WTC11 (cell line): ENCODE measurements at regions not wholly inside any gene's neighbourhood (a gene's known extent, or its start where the extent isn't known, plus 50 kb on each side); places are given as distances from the start of the nearest gene placed in this dataset.

Source experiments
- ATAC-seq: fragments of 200-7000 bp; cut with Tn5 transposase; 2 replicates; pipeline ENCODE4 v1.10.0; 2021; ENCODE audit warnings: mild to moderate bottlenecking, moderate library complexity
- CTCF ChIA-PET: fragments of 300-600 bp; sonication (Branson Sonifier 250); formaldehyde crosslinking; loops from one replicate; lab custom pipeline; 2021; ENCODE audit warnings: antibody characterized with exemption; lab: Charles Lee
- POLR2A ChIA-PET: fragments of 350-600 bp; sonication (Branson Sonifier 250); formaldehyde crosslinking; loops from one replicate; lab custom pipeline; 2021; ENCODE audit warnings: antibody characterized with exemption; lab: Charles Lee
- DNase-seq: peaks from one replicate; pipeline ENCODE4 v3.0.0; 2021; ENCODE audit warnings: low spot score
- H3K27ac Mint-ChIP-seq: 2 replicates; pipeline ENCODE4 v1.8.0; 2021; ENCODE audit warnings: mixed read lengths
- H3K27me3 Mint-ChIP-seq: 2 replicates; pipeline ENCODE4 v1.8.0; 2021; ENCODE audit warnings: low read depth, mild to moderate bottlenecking, moderate library complexity, mixed read lengths
- H3K36me3 Mint-ChIP-seq: 2 replicates; pipeline ENCODE4 v1.8.0; 2021; ENCODE audit warnings: mixed read lengths
- H3K4me1 Mint-ChIP-seq: 2 replicates; pipeline ENCODE4 v1.8.0; 2022; ENCODE audit warnings: mixed read lengths
- H3K4me3 Mint-ChIP-seq: 2 replicates; pipeline ENCODE4 v1.8.0; 2021; ENCODE audit warnings: mild to moderate bottlenecking, moderate library complexity, mixed read lengths
- H3K9me3 Mint-ChIP-seq: 2 replicates; pipeline ENCODE4 v1.8.0; 2021; ENCODE audit warnings: mixed read lengths
- CREB1 ChIP-seq: sonication (generic); formaldehyde crosslinking; IDR thresholded peaks from 2 replicates; pipeline ENCODE4 v1.8.0; 2023; ENCODE audit warnings: mild to moderate bottlenecking, missing genetic modification reagents
- CTCF ChIP-seq: fragments of 200-600 bp; IDR thresholded peaks from 2 replicates; pipeline ENCODE4 v1.8.0; 2022; ENCODE audit warnings: antibody characterized with exemption
- EMX1 ChIP-seq: fragments of 250-450 bp; sonication (Bioruptor Pico); IDR thresholded peaks from 2 replicates; pipeline ENCODE4 v1.8.0; 2021; ENCODE audit warnings: mild to moderate bottlenecking
- FOXJ3 ChIP-seq: sonication (generic); formaldehyde crosslinking; IDR thresholded peaks from 2 replicates; pipeline ENCODE4 v1.9.0; 2021; ENCODE audit warnings: missing genetic modification reagents, mild to moderate bottlenecking, borderline replicate concordance
- GRHL2 ChIP-seq: fragments of 250-450 bp; sonication (Bioruptor Pico); IDR thresholded peaks from 2 replicates; pipeline ENCODE4 v1.8.0; 2022; ENCODE audit warnings: mild to moderate bottlenecking, moderate library complexity; ENCODE audit not compliant: insufficient replicate concordance, severe bottlenecking
- JAZF1 ChIP-seq: fragments of 250-450 bp; sonication (Bioruptor Pico); IDR thresholded peaks from 2 replicates; pipeline ENCODE4 v1.9.0; 2021; ENCODE audit warnings: moderate library complexity, mild to moderate bottlenecking, inconsistent platforms
- JUN ChIP-seq: sonication (generic); formaldehyde crosslinking; IDR thresholded peaks from 2 replicates; pipeline ENCODE4 v1.8.0; 2023; ENCODE audit warnings: mild to moderate bottlenecking, missing genetic modification reagents
- NR3C1 ChIP-seq: sonication (generic); formaldehyde crosslinking; conservative IDR thresholded peaks from 2 replicates; pipeline ENCODE4 v1.8.1; 2023; ENCODE audit warnings: low read depth, mild to moderate bottlenecking, missing genetic modification reagents
- OVOL2 ChIP-seq: fragments of 250-450 bp; sonication (Bioruptor Pico); IDR thresholded peaks from 2 replicates; pipeline ENCODE4 v1.9.0; 2021; ENCODE audit warnings: mild to moderate bottlenecking, borderline replicate concordance
- PRRX2 ChIP-seq: fragments of 250-450 bp; sonication (Bioruptor Pico); IDR thresholded peaks from 2 replicates; pipeline ENCODE4 v1.8.0; 2021; ENCODE audit warnings: mild to moderate bottlenecking
- RELA ChIP-seq: sonication (generic); formaldehyde crosslinking; IDR thresholded peaks from 2 replicates; pipeline ENCODE4 v1.8.1; 2022; ENCODE audit warnings: missing genetic modification reagents, mild to moderate bottlenecking, borderline replicate concordance
- SMAD3 ChIP-seq: sonication (generic); formaldehyde crosslinking; IDR thresholded peaks from 2 replicates; pipeline ENCODE4 v1.8.0; 2022; ENCODE audit warnings: missing genetic modification reagents, mild to moderate bottlenecking, borderline replicate concordance
- SOX15 ChIP-seq: fragments of 250-450 bp; sonication (Bioruptor Pico); IDR thresholded peaks from 2 replicates; pipeline ENCODE4 v1.9.0; 2021; ENCODE audit warnings: mild to moderate bottlenecking
- USF1 ChIP-seq: sonication (generic); formaldehyde crosslinking; IDR thresholded peaks from 2 replicates; pipeline ENCODE4 v1.8.0; 2022; ENCODE audit warnings: mild to moderate bottlenecking, missing genetic modification reagents
- ZBTB21 ChIP-seq: sonication (generic); formaldehyde crosslinking; IDR thresholded peaks from 2 replicates; pipeline ENCODE4 v1.8.1; 2023; ENCODE audit warnings: mild to moderate bottlenecking, missing genetic modification reagents, borderline replicate concordance
- ZNF138 ChIP-seq: sonication (generic); formaldehyde crosslinking; conservative IDR thresholded peaks from 2 replicates; pipeline ENCODE4 v1.8.1; 2022; ENCODE audit warnings: mild to moderate bottlenecking, moderate library complexity, missing genetic modification reagents
- ZNF281 ChIP-seq: sonication (generic); formaldehyde crosslinking; IDR thresholded peaks from 2 replicates; pipeline ENCODE4 v1.8.0; 2023; ENCODE audit warnings: mild to moderate bottlenecking, missing genetic modification reagents
- ZNF416 ChIP-seq: fragments of 250-450 bp; sonication (Bioruptor Pico); IDR thresholded peaks from 2 replicates; pipeline ENCODE4 v1.9.0; 2021; ENCODE audit warnings: mild to moderate bottlenecking, inconsistent platforms
- ZNF671 ChIP-seq: fragments of 250-450 bp; sonication (Bioruptor Pico); IDR thresholded peaks from 2 replicates; pipeline ENCODE4 v1.8.0; 2021; ENCODE audit warnings: mild to moderate bottlenecking
- TF ChIP-seq, protein P1 (sequence below): sonication (generic); formaldehyde crosslinking; IDR thresholded peaks from 2 replicates; pipeline ENCODE4 v1.8.1; 2022; ENCODE audit warnings: mild to moderate bottlenecking, missing genetic modification reagents, moderate library complexity, borderline replicate concordance
- TF ChIP-seq, protein P2 (sequence below): sonication (generic); formaldehyde crosslinking; IDR thresholded peaks from 2 replicates; pipeline ENCODE4 v1.8.1; 2022; ENCODE audit warnings: low read depth, mild to moderate bottlenecking, moderate library complexity, missing genetic modification reagents, borderline replicate concordance

DNA sequence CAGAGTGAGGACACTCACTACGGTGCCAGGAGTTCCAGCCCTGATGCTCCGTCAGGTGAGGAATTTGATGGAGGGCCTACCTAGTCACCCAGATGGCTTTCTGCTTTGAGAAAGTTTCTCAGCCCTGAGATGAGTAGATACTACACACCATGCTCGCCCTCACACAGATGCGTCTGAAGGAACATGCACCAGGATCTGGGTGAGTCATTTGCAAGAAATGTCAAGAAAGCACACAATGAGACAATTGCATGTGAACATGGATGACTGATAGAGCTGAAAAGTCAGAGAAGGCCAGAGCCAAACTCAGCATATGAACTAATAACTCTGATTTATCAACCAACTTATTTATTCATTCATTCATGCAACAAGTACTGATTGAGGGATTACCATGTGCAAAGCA lies 483.9 kb downstream of the OMA1 start:
- ChIA-PET CTCF (no interaction called here), POLR2A (no interaction called here)
- DNase-seq (no peak), ATAC-seq (no peak)
- Mint-ChIP-seq H3K36me3 (no peaks in the 10 kb centered on the region), H3K4me3 (no peak overlapping the region), H3K9me3 (no peaks in the 10 kb centered on the region), H3K27ac (no peak overlapping the region), H3K4me1 (peaks cover 19% of the 10 kb centered on the region), H3K27me3 (no peaks in the 10 kb centered on the region)
- TF ChIP-seq SMAD3 (CRISPR knock-in tag) = no peak
- TF ChIP-seq CTCF = no peak
- TF ChIP-seq ZNF138 (CRISPR knock-in tag) = no peak
- TF ChIP-seq USF1 = no peak
- TF ChIP-seq, protein P1, sequence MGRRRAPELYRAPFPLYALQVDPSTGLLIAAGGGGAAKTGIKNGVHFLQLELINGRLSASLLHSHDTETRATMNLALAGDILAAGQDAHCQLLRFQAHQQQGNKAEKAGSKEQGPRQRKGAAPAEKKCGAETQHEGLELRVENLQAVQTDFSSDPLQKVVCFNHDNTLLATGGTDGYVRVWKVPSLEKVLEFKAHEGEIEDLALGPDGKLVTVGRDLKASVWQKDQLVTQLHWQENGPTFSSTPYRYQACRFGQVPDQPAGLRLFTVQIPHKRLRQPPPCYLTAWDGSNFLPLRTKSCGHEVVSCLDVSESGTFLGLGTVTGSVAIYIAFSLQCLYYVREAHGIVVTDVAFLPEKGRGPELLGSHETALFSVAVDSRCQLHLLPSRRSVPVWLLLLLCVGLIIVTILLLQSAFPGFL (CRISPR knock-in tag) = no peak
- TF ChIP-seq JUN = no peak
- no peak for TF ChIP-seq GRHL2 (CRISPR knock-in tag)
- TF ChIP-seq ZNF671 (CRISPR knock-in tag) = no peak
- TF ChIP-seq OVOL2 = no peak

GRCh38 chr1:58060559-58061170 lies 485.9 kb downstream of the OMA1 start:
- POLR2A ChIA-PET = no interaction called here
- ATAC-seq = no peak
- no peak for DNase-seq
- Mint-ChIP-seq H3K4me1 (peaks cover 8% of the 10 kb centered on the region), H3K9me3 (no peaks in the 10 kb centered on the region)
- TF ChIP-seq EMX1 (CRISPR knock-in tag) (no peak), CREB1 (no peak), ZBTB21 (CRISPR knock-in tag) (no peak), ZNF671 (CRISPR knock-in tag) (no peak), SOX15 (CRISPR knock-in tag) (no peak)
- TF ChIP-seq, all 79 proteins: peak for 0
- CTCF ChIA-PET = no interaction called here
- Mint-ChIP-seq H3K4me3 (no peak overlapping the region), H3K27me3 (no peaks in the 10 kb centered on the region), H3K27ac (no peak overlapping the region), H3K36me3 (no peaks in the 10 kb centered on the region)

DNA sequence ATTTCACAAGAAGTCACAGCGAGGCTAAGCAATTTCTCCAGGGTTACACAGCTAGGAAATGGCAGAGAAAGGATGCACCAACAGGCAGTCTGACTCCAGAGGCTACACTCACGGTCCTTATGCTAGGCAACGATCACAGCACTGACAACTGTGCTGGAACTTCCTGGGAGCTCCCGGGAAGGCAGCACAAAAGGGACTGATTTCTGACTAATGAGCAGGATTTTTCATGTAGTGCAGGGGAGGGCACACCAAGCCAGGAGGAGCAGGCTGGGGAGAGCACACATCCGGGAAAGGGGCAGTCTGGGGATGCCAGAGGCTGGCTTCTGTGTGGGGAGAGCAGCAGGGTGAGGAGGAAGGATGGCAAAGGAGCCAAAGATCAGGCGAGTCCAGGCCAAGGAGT lies 486.7 kb downstream of the OMA1 start:
- DNase-seq (no peak), ATAC-seq (peak; percentile 63)
- Mint-ChIP-seq H3K27ac (no peak overlapping the region), H3K9me3 (no peaks in the 10 kb centered on the region), H3K4me3 (no peak overlapping the region), H3K36me3 (no peaks in the 10 kb centered on the region), H3K27me3 (no peaks in the 10 kb centered on the region), H3K4me1 (peaks cover 5% of the 10 kb centered on the region)
- ChIA-PET CTCF (no interaction called here), POLR2A (no interaction called here)
- TF ChIP-seq CTCF (no peak), ZNF416 (CRISPR knock-in tag) (no peak), JAZF1 (CRISPR knock-in tag) (no peak), RELA (CRISPR knock-in tag) (no peak), FOXJ3 (CRISPR knock-in tag) (no peak), ZNF281 (no peak), PRRX2 (CRISPR knock-in tag) (no peak), NR3C1 (CRISPR knock-in tag) (no peak)
- TF ChIP-seq, protein P1 (CRISPR knock-in tag) = no peak
- TF ChIP-seq, protein P2, sequence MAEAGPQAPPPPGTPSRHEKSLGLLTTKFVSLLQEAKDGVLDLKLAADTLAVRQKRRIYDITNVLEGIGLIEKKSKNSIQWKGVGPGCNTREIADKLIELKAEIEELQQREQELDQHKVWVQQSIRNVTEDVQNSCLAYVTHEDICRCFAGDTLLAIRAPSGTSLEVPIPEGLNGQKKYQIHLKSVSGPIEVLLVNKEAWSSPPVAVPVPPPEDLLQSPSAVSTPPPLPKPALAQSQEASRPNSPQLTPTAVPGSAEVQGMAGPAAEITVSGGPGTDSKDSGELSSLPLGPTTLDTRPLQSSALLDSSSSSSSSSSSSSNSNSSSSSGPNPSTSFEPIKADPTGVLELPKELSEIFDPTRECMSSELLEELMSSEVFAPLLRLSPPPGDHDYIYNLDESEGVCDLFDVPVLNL (CRISPR knock-in tag) = no peak
